Astrocyte (in vitro differentiated cells and primary cell): ENCODE measurements at regions not wholly inside any gene's neighbourhood (a gene's known extent, or its start where the extent isn't known, plus 50 kb on each side); places are given as distances from the start of the nearest gene placed in this dataset.

ENCODE experiments used
- CTCF ChIP-seq: IDR thresholded peaks from 2 replicates; pipeline ENCODE4 v1.5.1; 2011; ENCODE audit warnings: low read depth, mild to moderate bottlenecking, inconsistent platforms, low read length, moderate library complexity; ENCODE audit not compliant: insufficient read depth
- EZH2 ChIP-seq: IDR thresholded peaks from 2 replicates; pipeline ENCODE4 v1.6.1; 2012; ENCODE audit warnings: mild to moderate bottlenecking, low read length, inconsistent platforms; ENCODE audit not compliant: insufficient read depth

GRCh38 chr5:54764102-54765090 is 221.0 kb downstream of the ESM1 start:
- no peak for TF ChIP-seq EZH2
- TF ChIP-seq CTCF = no peak
